Erythroblast (primary cell): ENCODE measurements at regions not wholly inside any gene's neighbourhood (a gene's known extent, or its start where the extent isn't known, plus 50 kb on each side); places are given as distances from the start of the nearest gene placed in this dataset.

Experiments used
- GATA1 ChIP-seq: IDR thresholded peaks from 2 replicates; pipeline ENCODE4 v1.6.1; 2011; ENCODE audit warnings: low read depth, mild to moderate bottlenecking, control low read depth, low read length, moderate library complexity
- POLR2A ChIP-seq: IDR thresholded peaks from 2 replicates; pipeline ENCODE4 v1.6.1; 2011; ENCODE audit warnings: mild to moderate bottlenecking, low read length

- TF ChIP-seq POLR2A (no peak), GATA1 (no peak)
Measured at GRCh38 chrY:8341000-8341399, 996.3 kb upstream of the TSPY4 start.
